Duodenal mucosa (tissue), 2 donors: ENCODE measurements at regions not wholly inside any gene's neighbourhood (a gene's known extent, or its start where the extent isn't known, plus 50 kb on each side); places are given as distances from the start of the nearest gene placed in this dataset.
"Not testable (repeated sequence)": the region's sequence is repeated elsewhere in the genome, so short reads cannot be mapped to it uniquely, and the experiment has no call there.

Source experiments
- H3K27ac ChIP-seq: one replicate; pipeline ENCODE4 v1.7.0; 2013; ENCODE audit warnings: low read depth, low read length
- H3K27me3 ChIP-seq, 2 donors: one replicate each; pipeline ENCODE4 v1.7.0; 2013; ENCODE audit warnings: low read length in 2 of 2, control low read depth in 1 of 2; ENCODE audit not compliant: insufficient read depth in 2 of 2, control insufficient read depth in 1 of 2
- H3K36me3 ChIP-seq, 2 donors: one replicate each; pipeline ENCODE4 v1.7.0; 2013; ENCODE audit warnings: low read length in 2 of 2, control low read depth in 1 of 2; ENCODE audit not compliant: insufficient read depth in 2 of 2, control insufficient read depth in 1 of 2
- H3K4me1 ChIP-seq, 2 donors: one replicate each; pipeline ENCODE4 v1.7.0; 2013; ENCODE audit warnings: low read length in 2 of 2, control low read depth in 1 of 2; ENCODE audit not compliant: insufficient read depth in 2 of 2, control insufficient read depth in 1 of 2
- H3K4me3 ChIP-seq, 2 donors: one replicate each; pipeline ENCODE4 v1.7.0; 2013; ENCODE audit warnings: low read length in 2 of 2, low read depth in 1 of 2
- H3K9ac ChIP-seq, 2 donors: one replicate each; pipeline ENCODE4 v1.7.0; 2013; ENCODE audit warnings: low read length in 2 of 2, low read depth in 1 of 2
- H3K9me3 ChIP-seq, 2 donors: one replicate each; pipeline ENCODE4 v1.7.0; 2013; ENCODE audit warnings: low read length in 2 of 2, control low read depth in 1 of 2; ENCODE audit not compliant: control insufficient read depth in 1 of 2

GRCh38 chr4:20062857-20063256 is 188.8 kb upstream of the SLIT2 start:
- not testable (repeated sequence) for H3K9ac ChIP-seq, H3K4me3 ChIP-seq, H3K27me3 ChIP-seq, H3K27ac ChIP-seq, H3K9me3 ChIP-seq, H3K36me3 ChIP-seq, H3K4me1 ChIP-seq

- Histone ChIP-seq H3K9me3 (no peaks in the 10 kb centered on the region), H3K4me1 (no peaks in the 10 kb centered on the region), H3K4me3 (no peak overlapping the region), H3K27ac (no peak overlapping the region), H3K27me3 (no peaks in the 10 kb centered on the region), H3K9ac (no peak overlapping the region), H3K36me3 (no peaks in the 10 kb centered on the region)
These were observed 189.7 kb upstream of the SLIT2 start for GRCh38 chr4:20062054-20062453.

- Histone ChIP-seq H3K27ac (no peak overlapping the region), H3K36me3 (no peaks in the 10 kb centered on the region), H3K27me3 (no peaks in the 10 kb centered on the region), H3K9ac (no peak overlapping the region), H3K4me3 (no peak overlapping the region), H3K9me3 (no peaks in the 10 kb centered on the region), H3K4me1 (no peaks in the 10 kb centered on the region)
These were observed 200.9 kb upstream of the SLIT2 start for GRCh38 chr4:20050768-20051167.

GRCh38 chr4:20049889-20050288 is 201.8 kb upstream of the SLIT2 start:
- Histone ChIP-seq H3K27me3 (no peaks in the 10 kb centered on the region), H3K4me3 (no peak overlapping the region), H3K9me3 (no peaks in the 10 kb centered on the region), H3K27ac (no peak overlapping the region), H3K9ac (no peak overlapping the region), H3K36me3 (no peaks in the 10 kb centered on the region), H3K4me1 (no peaks in the 10 kb centered on the region)

- Histone ChIP-seq H3K36me3 (no peaks in the 10 kb centered on the region), H3K4me1 (no peaks in the 10 kb centered on the region), H3K4me3 (no peak overlapping the region), H3K9ac (no peak overlapping the region), H3K9me3 (no peaks in the 10 kb centered on the region), H3K27ac (no peak overlapping the region), H3K27me3 (no peaks in the 10 kb centered on the region)
These were observed 204.6 kb upstream of the SLIT2 start for GRCh38 chr4:20046931-20047677.

GRCh38 chr4:20046179-20046578 is 205.5 kb upstream of the SLIT2 start:
- Histone ChIP-seq H3K36me3 (no peaks in the 10 kb centered on the region), H3K27me3 (no peaks in the 10 kb centered on the region), H3K4me3 (no peak overlapping the region), H3K9ac (no peak overlapping the region), H3K4me1 (no peaks in the 10 kb centered on the region), H3K9me3 (no peaks in the 10 kb centered on the region), H3K27ac (no peak overlapping the region)

- no peaks in the 10 kb centered on the region for H3K36me3 ChIP-seq
- no peak overlapping the region for H3K4me3 ChIP-seq
- H3K9ac ChIP-seq = no peak overlapping the region
- H3K9me3 ChIP-seq = no peaks in the 10 kb centered on the region
- H3K27ac ChIP-seq = no peak overlapping the region
- no peaks in the 10 kb centered on the region for H3K27me3 ChIP-seq
- H3K4me1 ChIP-seq = no peaks in the 10 kb centered on the region
These were observed 206.7 kb upstream of the SLIT2 start for GRCh38 chr4:20044966-20045365.

GRCh38 chr4:20044502-20044911 is 207.2 kb upstream of the SLIT2 start:
- Histone ChIP-seq H3K4me3 (no peak overlapping the region), H3K9ac (no peak overlapping the region), H3K27me3 (no peaks in the 10 kb centered on the region), H3K27ac (no peak overlapping the region), H3K4me1 (no peaks in the 10 kb centered on the region), H3K36me3 (no peaks in the 10 kb centered on the region), H3K9me3 (no peaks in the 10 kb centered on the region)

GRCh38 chr4:20043991-20044390 is 207.7 kb upstream of the SLIT2 start:
- no peaks in the 10 kb centered on the region for H3K27me3 ChIP-seq
- H3K9me3 ChIP-seq = no peaks in the 10 kb centered on the region
- no peaks in the 10 kb centered on the region for H3K4me1 ChIP-seq
- H3K36me3 ChIP-seq = no peaks in the 10 kb centered on the region
- no peak overlapping the region for H3K27ac ChIP-seq
- H3K4me3 ChIP-seq = no peak overlapping the region
- H3K9ac ChIP-seq = no peak overlapping the region

GRCh38 chr4:20042769-20043168 is 208.9 kb upstream of the SLIT2 start:
- Histone ChIP-seq H3K4me1 (no peaks in the 10 kb centered on the region), H3K9ac (no peak overlapping the region), H3K9me3 (no peaks in the 10 kb centered on the region), H3K36me3 (no peaks in the 10 kb centered on the region), H3K4me3 (no peak overlapping the region), H3K27me3 (no peaks in the 10 kb centered on the region), H3K27ac (no peak overlapping the region)
